LNCaP clone FGC (cell line): ENCODE measurements at regions not wholly inside any gene's neighbourhood (a gene's known extent, or its start where the extent isn't known, plus 50 kb on each side); places are given as distances from the start of the nearest gene placed in this dataset.

Source experiments
- DNase-seq: peaks from one replicate; pipeline ENCODE4 v3.0.0-alpha.2; 2011; ENCODE audit warnings: low read depth
- H3K4me3 ChIP-seq: 2 replicates; pipeline ENCODE4 v1.5.1; 2011; ENCODE audit warnings: mild to moderate bottlenecking, low read depth, low read length, control low read depth
- TF ChIP-seq, protein P1 (sequence below): IDR thresholded peaks from 2 replicates; pipeline ENCODE4 v1.5.1; 2012; ENCODE audit warnings: mild to moderate bottlenecking; ENCODE audit not compliant: control insufficient read depth, insufficient read depth; ENCODE audit errors: extremely low read depth

GRCh38 chr5:17829456-17829855, 195.2 kb downstream of the TAF11L14 start:
- DNase-seq, result no peak
- no peak overlapping the region for H3K4me3 ChIP-seq
- TF ChIP-seq, protein P1, sequence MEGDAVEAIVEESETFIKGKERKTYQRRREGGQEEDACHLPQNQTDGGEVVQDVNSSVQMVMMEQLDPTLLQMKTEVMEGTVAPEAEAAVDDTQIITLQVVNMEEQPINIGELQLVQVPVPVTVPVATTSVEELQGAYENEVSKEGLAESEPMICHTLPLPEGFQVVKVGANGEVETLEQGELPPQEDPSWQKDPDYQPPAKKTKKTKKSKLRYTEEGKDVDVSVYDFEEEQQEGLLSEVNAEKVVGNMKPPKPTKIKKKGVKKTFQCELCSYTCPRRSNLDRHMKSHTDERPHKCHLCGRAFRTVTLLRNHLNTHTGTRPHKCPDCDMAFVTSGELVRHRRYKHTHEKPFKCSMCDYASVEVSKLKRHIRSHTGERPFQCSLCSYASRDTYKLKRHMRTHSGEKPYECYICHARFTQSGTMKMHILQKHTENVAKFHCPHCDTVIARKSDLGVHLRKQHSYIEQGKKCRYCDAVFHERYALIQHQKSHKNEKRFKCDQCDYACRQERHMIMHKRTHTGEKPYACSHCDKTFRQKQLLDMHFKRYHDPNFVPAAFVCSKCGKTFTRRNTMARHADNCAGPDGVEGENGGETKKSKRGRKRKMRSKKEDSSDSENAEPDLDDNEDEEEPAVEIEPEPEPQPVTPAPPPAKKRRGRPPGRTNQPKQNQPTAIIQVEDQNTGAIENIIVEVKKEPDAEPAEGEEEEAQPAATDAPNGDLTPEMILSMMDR, result no peak

- TF ChIP-seq, protein P1, result no peak
- no peak overlapping the region for H3K4me3 ChIP-seq
- DNase-seq, result no peak
Measured at GRCh38 chr5:17831279-17831678, 197.0 kb downstream of the TAF11L14 start.

- TF ChIP-seq, protein P1, result no peak
Measured at GRCh38 chr5:17832949-17833745, 198.9 kb downstream of the TAF11L14 start.

DNA sequence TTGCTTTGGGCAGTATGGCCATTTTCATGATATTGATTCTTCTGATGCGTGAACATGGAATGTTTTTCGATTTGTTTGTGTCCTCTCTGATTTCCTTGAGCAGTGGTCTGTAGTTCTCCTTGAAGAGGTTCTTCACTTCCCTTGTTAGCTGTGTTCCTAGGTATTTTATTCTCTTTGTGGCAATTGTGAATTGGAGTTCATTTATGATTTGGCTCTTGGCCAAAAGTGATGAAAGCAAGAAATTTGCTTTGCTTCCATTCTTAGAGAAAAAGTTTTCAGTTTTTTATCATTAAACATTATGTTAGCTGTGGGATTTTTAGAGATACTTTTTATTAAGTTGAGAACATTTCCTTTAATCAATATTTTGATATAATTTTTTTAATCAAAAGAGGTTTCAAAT, 203.5 kb downstream of the TAF11L14 start:
- DNase-seq, result no peak
- H3K4me3 ChIP-seq, result no peak overlapping the region
- TF ChIP-seq, protein P1, result no peak

More at GRCh38 chr5:17832949-17833745, 198.9 kb downstream of the TAF11L14 start:
- no peak for DNase-seq
- no peak overlapping the region for H3K4me3 ChIP-seq

DNA sequence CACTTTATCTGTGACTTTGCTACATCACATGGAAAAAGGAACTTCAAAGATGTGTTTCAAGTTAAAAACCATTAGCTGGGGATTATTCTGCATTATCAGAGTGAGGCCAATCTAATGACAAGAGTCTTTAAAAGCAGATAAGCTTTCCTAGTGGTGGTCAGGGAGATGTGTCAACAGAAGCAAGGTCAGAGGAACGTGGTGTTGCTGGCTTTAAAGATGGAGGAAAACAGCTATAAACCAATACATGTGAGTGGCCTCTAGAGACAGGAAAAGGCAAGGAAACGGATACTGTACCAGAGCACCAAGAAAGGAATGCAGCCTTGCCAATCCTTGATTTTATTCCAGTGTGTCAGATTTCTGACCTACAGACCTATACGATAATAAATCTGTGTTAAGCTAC, 204.2 kb downstream of the TAF11L14 start:
- TF ChIP-seq, protein P1, result no peak
- H3K4me3 ChIP-seq, result no peak overlapping the region
- no peak for DNase-seq

DNA sequence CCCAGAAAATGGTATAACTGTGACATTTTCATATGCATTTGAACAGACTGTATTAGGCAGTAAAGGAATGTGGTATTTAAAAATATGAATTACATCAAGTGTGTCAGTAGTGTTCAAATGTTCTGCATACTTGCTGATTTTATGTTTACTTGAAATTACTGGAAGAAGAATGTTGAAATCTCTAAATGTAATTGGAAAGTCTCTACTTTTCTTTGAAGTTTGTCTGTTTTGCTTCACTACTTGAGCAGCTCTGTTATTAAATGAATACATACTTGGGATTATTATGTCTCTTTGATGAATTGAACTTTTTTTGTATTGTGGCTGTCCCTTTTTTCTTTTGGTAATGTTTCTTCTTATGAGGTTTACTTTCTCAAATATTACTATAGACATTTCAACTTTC, 205.6 kb downstream of the TAF11L14 start:
- H3K4me3 ChIP-seq, result no peak overlapping the region
- DNase-seq, result no peak
- TF ChIP-seq, protein P1, result no peak

- DNase-seq, result no peak
- no peak overlapping the region for H3K4me3 ChIP-seq
- TF ChIP-seq, protein P1, result no peak
Measured at GRCh38 chr5:17846496-17846895, 212.2 kb downstream of the TAF11L14 start.
